Endodermal cell (in vitro differentiated cells): ENCODE measurements at regions not wholly inside any gene's neighbourhood (a gene's known extent, or its start where the extent isn't known, plus 50 kb on each side); places are given as distances from the start of the nearest gene placed in this dataset.

Source experiments
- DNase-seq: peaks from one replicate; pipeline ENCODE4 v3.0.0-alpha.2; 2017
- H3K27ac ChIP-seq: 2 replicates; pipeline ENCODE4 v1.5.1; 2013; ENCODE audit warnings: mild to moderate bottlenecking, low read depth, low read length, moderate library complexity
- H3K27me3 ChIP-seq: 2 replicates; pipeline ENCODE4 v1.6.1; 2013; ENCODE audit warnings: mild to moderate bottlenecking, low read length, moderate library complexity; ENCODE audit not compliant: insufficient read depth, control insufficient read depth, poor library complexity, severe bottlenecking
- H3K36me3 ChIP-seq: 2 replicates; pipeline ENCODE4 v1.7.0; 2013; ENCODE audit warnings: mild to moderate bottlenecking, low read length, moderate library complexity; ENCODE audit not compliant: control insufficient read depth, insufficient read depth
- H3K4me1 ChIP-seq: one replicate; pipeline ENCODE4 v1.7.0; 2013; ENCODE audit warnings: low read length; ENCODE audit not compliant: control insufficient read depth, insufficient read depth
- H3K4me3 ChIP-seq: 2 replicates; pipeline ENCODE4 v1.5.1; 2013; ENCODE audit warnings: mild to moderate bottlenecking, low read length, moderate library complexity
- H3K9ac ChIP-seq: 2 replicates; pipeline ENCODE4 v1.6.1; 2013; ENCODE audit warnings: mild to moderate bottlenecking, low read length, moderate library complexity; ENCODE audit not compliant: poor library complexity, severe bottlenecking; ENCODE audit errors: extremely low read depth
- H3K9me3 ChIP-seq: 2 replicates; pipeline ENCODE4 v1.6.1; 2013; ENCODE audit warnings: mild to moderate bottlenecking, low read length, moderate library complexity; ENCODE audit not compliant: control insufficient read depth
- H3K27ac Mint-ChIP-seq: 2 replicates; pipeline ENCODE4 v1.8.0; 2020; ENCODE audit warnings: mixed read lengths
- H3K27me3 Mint-ChIP-seq: 2 replicates; pipeline ENCODE4 v1.8.0; 2021; ENCODE audit warnings: mild to moderate bottlenecking, mixed read lengths; ENCODE audit not compliant: insufficient read depth
- H3K36me3 Mint-ChIP-seq: 2 replicates; pipeline ENCODE4 v1.8.0; 2020; ENCODE audit warnings: low read depth, mixed read lengths
- H3K4me1 Mint-ChIP-seq: 2 replicates; pipeline ENCODE4 v1.8.0; 2020; ENCODE audit warnings: mixed read lengths
- H3K4me3 Mint-ChIP-seq: 2 replicates; pipeline ENCODE4 v1.8.0; 2020; ENCODE audit warnings: mild to moderate bottlenecking, moderate library complexity, mixed read lengths
- H3K9me3 Mint-ChIP-seq: 2 replicates; pipeline ENCODE4 v1.8.0; 2020; ENCODE audit warnings: mild to moderate bottlenecking, mixed read lengths
- CTCF ChIP-seq: fragments of 200-600 bp; sonication (generic); conservative IDR thresholded peaks from 2 replicates; pipeline ENCODE4 v1.5.0; 2021; ENCODE audit warnings: antibody characterized with exemption, mild to moderate bottlenecking
- WGBS, 2 experiments: methylation state at CpG; one replicate each; pipeline versions ENCODE4 v1.1.5 to v1.1.7; 2013; ENCODE audit warnings: missing lambda C conversion rate in 2 of 2, mixed read lengths in 1 of 2; ENCODE audit not compliant: insufficient coverage in 1 of 2, insufficient read length in 1 of 2; 5-methylcytosine and 5-hydroxymethylcytosine counted together

- Histone ChIP-seq H3K4me3 (no peak overlapping the region), H3K36me3 (no peaks in the 10 kb centered on the region), H3K4me1 (no peaks in the 10 kb centered on the region), H3K9me3 (peaks cover 12% of the 10 kb centered on the region), H3K9ac (no peak overlapping the region), H3K27ac (no peak overlapping the region), H3K27me3 (no peaks in the 10 kb centered on the region)
- 94 to 95% methylated on average over 8 to 10 of the region's 10 CpGs for WGBS, 2 experiments
- no peak for DNase-seq
- Mint-ChIP-seq H3K4me1 (no peaks in the 10 kb centered on the region), H3K27me3 (no peaks in the 10 kb centered on the region), H3K27ac (no peak overlapping the region), H3K9me3 (peaks cover 5% of the 10 kb centered on the region), H3K36me3 (peaks cover 5% of the 10 kb centered on the region), H3K4me3 (no peak overlapping the region)
- no peak for TF ChIP-seq CTCF
These were observed 1105.0 kb downstream of the BRD1 start for GRCh38 chr22:48722661-48723060.

GRCh38 chr22:48721395-48721669 is 1106.3 kb downstream of the BRD1 start:
- H3K4me3 ChIP-seq: no peak overlapping the region
- H3K36me3 ChIP-seq: no peaks in the 10 kb centered on the region
- no peaks in the 10 kb centered on the region for H3K9me3 ChIP-seq
- H3K9ac ChIP-seq: no peak overlapping the region
- H3K27me3 Mint-ChIP-seq: no peaks in the 10 kb centered on the region
- WGBS, 2 experiments: 87 to 94% methylated on average over 3 of the region's 3 CpGs
- no peaks in the 10 kb centered on the region for H3K27me3 ChIP-seq
- no peaks in the 10 kb centered on the region for H3K4me1 ChIP-seq
- no peak overlapping the region for H3K27ac Mint-ChIP-seq
- no peaks in the 10 kb centered on the region for H3K9me3 Mint-ChIP-seq
- peaks cover 2% of the 10 kb centered on the region for H3K4me1 Mint-ChIP-seq
- no peak overlapping the region for H3K27ac ChIP-seq
- no peak for TF ChIP-seq CTCF
- no peak for DNase-seq
- H3K36me3 Mint-ChIP-seq: peaks cover 5% of the 10 kb centered on the region
- no peak overlapping the region for H3K4me3 Mint-ChIP-seq

GRCh38 chr22:48720662-48721394 is 1106.8 kb downstream of the BRD1 start:
- no peak overlapping the region for H3K27ac ChIP-seq
- no peak overlapping the region for H3K4me3 ChIP-seq
- H3K27ac Mint-ChIP-seq: no peak overlapping the region
- TF ChIP-seq CTCF: no peak
- WGBS, 2 experiments: 92% methylated on average over 17 to 20 of the region's 20 CpGs
- no peaks in the 10 kb centered on the region for H3K27me3 ChIP-seq
- H3K9me3 ChIP-seq: peaks cover under 1% of the 10 kb centered on the region
- peaks cover 2% of the 10 kb centered on the region for H3K4me1 Mint-ChIP-seq
- peaks cover 9% of the 10 kb centered on the region for H3K36me3 Mint-ChIP-seq
- DNase-seq: no peak
- H3K9me3 Mint-ChIP-seq: peaks cover 2% of the 10 kb centered on the region
- H3K36me3 ChIP-seq: no peaks in the 10 kb centered on the region
- no peaks in the 10 kb centered on the region for H3K4me1 ChIP-seq
- H3K9ac ChIP-seq: no peak overlapping the region
- no peaks in the 10 kb centered on the region for H3K27me3 Mint-ChIP-seq
- H3K4me3 Mint-ChIP-seq: no peak overlapping the region
